Inferior parietal cortex (tissue), 1 donor: ENCODE measurements at regions not wholly inside any gene's neighbourhood (a gene's known extent, or its start where the extent isn't known, plus 50 kb on each side); places are given as distances from the start of the nearest gene placed in this dataset.

Source experiments
- DNase-seq: peaks from one replicate; pipeline ENCODE4 v3.0.0-alpha.2; 2016; ENCODE audit errors: extremely low spot score

DNA sequence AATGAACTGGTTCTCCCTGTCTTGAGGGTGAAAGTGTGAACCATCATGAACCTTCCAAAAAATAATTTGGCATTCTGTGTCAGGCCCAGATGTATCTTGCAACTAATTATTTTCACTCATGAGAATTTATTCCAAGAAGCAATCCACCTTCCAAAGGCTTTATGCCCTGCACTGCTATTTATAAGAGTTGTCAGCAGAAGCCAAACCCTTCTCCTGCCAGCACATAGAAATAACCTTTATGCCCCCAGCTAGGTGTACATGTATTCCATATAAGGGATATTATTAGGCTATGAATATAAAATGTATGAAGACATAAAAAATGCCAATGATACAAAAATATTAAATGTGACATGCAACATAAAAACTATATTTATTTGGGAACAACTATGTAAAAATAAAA, 69.0 kb upstream of the GDF10 start:
- DNase-seq: no peak

DNA sequence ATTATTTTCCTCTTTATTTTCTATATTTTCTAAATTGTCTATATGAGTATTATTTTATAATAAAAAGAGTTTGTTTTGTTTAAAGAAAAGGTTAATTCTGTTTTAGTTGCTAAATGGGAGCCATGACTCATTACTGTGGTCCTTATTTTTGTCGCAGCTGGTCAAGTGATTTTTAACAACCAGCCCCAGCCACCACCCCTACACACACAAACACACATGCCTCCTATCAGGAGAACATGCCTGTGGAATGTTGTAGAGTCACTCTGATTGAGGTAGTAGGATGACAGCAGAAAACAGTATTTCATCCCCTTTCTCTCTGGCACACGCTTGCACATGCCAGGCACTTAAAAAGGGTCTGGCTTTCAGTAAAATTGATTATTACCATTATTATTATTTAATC, 68.6 kb upstream of the GDF10 start:
- no peak for DNase-seq

DNA sequence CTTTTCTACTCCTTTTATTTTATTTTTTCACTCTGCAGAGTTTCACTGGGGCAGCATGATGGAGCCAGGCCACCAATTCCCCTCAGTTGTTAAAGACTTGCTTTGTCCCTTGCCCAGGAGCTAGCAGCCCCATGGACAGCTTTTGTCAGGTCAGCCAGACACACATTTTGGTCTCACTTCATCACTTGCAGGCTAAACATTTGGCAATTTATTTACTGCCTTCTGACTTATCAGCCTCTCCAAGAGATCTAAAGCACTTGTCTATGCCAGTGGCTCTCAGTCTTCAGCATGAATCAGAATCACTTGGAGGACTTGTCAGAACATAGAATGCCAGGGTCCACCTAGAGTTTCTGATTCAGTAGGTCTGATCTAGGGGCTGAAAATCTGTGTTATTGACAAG, 66.4 kb upstream of the GDF10 start:
- no peak for DNase-seq

DNA sequence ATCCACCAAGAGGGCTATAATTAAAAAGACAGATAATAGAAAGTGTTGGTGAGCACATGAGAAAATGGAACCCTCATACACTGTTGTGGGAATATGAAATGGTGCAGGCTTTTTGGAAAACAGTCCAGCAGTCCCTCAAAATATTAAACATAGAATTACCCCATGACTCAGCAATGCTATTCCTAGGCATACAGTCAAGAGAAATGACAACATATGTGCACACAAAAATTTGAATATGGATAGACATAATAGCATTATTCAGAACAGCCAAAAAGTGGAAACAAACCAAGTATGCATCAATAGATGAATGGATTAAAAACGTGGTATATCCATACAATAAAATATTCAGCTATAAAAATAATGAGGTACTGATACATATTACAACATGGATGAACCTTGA, 64.5 kb upstream of the GDF10 start:
- no peak for DNase-seq

DNA sequence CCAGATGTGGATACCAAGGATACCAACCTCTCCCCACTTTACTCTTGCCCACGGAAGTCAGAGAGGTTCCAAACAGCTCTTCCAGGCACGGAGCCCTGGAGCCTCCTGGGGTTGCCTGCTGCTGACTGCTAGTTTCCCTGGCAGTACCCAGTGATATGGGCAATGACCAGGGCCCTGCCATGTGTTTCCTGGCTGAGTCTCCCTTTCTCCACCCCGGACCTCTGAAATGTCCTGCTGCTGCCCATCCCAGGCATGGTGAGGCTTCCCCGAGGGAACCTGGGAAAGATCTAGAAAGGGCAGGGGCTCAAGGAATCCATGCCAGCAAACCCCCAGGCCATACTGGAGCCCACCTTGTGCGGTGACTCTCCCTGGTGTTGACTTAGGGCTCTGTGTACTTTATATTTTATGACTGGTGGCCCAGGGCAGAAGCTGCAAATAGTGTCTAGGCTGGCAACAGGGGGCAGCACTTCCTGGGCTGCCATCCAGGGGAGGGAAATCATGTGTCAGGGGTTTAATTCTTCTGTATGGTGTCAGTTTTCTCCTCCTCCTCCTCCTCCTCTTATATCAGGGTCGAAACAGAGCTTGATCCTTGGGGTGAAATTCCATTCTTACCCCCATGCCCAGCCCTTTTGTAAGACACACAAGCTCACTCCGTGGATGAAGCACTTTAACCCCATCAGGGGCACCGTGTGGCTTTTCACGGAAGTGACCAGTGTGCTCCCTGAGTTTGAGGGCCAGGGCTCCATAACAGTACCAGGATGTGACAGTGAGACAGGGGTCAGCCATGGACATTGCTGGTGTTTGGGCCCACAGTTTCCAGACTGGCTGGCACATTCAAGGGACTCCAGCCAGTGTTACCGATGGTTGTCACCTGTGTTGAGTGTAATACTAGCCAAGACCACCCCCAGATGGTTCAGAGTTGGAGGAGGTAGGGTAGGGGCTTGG, 62.4 kb upstream of the GDF10 start:
- no peak for DNase-seq

DNA sequence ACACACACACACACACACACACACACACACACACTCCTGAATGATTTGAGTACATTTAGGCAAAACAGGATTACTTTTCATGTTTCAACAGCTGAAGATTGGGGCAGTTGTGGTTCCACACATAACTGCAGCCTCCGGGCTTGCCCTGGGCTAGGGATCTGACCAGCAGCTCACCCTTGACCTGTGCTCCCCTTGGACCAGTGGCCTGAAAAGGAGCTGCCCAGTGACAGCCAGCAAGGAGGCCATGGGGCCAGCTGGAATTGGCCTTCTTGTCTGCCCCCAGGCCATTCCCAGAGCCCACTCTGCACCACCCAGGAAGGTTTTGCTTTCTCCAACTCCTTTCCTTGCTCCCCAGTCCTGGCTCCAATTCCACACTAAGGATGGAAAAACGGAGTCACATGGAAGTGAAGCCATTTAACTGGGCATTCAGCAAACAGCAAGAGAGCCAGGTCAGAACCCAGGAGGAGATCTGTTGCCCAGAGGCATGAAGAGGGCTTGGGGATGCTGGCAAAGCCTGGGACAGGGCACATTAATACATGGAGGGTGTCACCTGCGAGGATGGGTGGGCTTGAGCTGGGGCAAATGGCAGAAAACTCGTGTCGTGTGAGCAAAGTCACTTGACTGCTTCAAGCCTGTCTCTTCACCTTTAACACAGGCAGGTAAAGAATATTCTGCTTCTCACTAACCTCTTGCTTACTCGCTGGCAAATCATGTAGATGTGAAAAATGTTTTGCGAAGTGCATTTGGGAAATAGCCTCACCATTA, 61.5 kb upstream of the GDF10 start:
- DNase-seq: no peak

DNA sequence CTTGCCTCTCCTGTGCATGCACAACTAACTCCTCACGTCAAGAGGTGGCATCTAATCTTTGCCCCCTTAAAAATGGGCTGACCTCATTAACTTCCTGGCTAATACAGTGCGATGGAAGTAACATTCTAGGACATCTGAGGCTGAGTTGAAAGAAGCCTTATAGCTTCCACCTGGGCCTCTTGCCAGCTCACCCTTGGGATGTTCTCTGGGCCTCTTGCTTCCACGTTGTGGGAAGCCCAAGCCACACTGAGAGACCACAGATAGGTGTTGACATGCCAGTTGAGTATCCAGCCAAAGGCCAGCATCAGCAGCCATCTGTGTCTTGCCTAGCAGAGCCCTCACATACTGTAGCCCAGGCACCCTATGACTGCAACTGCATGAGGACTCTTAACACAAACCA, 60.8 kb upstream of the GDF10 start:
- no peak for DNase-seq

DNA sequence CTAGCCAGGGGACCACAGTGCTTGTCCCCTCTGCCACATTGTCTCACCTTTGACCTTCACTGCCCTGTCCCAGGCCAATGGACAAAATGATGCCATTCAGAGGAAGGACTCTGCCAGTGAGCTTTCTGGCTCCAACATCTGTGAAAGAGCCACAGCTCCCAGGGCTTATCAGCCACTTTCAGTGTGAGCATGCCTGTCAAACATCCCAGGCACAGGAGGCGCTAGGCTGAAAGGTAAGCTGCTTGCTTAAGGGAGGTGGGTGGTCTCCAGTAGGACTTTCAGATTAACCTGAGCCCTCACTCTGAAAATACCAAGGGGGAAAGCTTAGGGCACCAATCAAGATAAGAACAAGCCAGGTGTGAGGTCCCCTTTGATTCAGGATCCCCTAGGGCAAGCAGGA, 59.8 kb upstream of the GDF10 start:
- no peak for DNase-seq

DNA sequence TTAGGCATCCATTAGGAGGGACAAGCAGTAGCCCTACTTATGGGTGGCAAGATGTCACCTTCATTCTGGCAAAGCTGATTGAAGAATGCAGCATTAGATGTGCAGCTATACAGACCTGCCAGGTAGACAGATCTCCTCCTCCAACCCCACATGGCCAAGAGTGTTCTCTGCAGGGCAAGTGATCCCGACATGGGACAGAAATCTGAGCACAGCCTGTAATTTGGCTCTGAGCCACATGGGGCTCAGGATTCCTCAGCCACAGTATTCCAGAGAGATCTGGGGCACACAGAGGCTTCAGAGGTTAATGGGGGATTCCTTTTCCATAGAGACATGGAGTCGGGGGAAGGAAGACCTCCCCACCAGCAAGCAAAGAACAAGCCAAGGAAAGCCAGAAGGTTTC, 58.7 kb upstream of the GDF10 start:
- DNase-seq: no peak

DNA sequence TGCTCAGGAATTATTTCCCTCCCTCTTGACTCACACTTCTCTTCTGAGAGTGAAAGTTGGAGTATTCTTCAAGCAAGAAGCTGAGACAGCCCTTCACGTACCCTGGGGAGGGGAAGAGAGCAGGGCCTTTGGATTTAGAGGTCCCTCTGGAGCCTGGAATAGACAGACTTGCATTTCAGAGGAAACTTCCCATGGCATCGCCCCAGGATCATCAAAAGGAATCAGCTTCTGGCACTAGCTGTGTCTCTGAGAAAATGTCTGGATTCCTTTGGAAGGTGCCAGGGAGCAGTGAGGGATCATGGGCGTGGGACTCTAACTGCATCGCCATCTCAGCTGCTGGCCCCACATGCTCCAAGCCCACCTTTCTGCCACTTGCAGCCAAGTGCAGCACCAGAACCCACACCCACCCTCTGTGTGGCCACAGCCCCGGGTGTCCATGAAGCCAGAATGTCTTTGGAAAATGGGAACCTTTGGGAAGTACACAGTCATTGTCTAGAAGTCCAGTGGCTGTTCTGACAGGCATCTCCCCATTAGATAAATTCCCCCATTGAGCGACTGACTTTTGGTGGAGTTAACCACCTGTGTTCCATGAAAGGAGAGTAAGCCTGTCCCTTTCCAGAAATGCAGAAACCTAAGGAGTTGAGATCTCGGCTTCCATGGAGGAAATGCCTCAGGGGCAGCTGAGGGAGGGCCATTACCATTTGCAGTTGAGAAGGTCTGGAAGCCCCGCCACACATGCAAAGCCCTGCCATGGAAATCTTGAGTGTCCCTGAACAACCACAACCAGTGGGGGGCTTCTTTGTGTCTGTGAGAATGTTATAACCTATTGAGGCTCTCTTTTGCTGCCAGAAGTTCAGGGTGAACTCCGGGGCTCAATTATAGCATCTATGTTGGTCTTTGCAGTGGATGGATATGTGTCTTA, 57.8 kb upstream of the GDF10 start:
- no peak for DNase-seq

DNA sequence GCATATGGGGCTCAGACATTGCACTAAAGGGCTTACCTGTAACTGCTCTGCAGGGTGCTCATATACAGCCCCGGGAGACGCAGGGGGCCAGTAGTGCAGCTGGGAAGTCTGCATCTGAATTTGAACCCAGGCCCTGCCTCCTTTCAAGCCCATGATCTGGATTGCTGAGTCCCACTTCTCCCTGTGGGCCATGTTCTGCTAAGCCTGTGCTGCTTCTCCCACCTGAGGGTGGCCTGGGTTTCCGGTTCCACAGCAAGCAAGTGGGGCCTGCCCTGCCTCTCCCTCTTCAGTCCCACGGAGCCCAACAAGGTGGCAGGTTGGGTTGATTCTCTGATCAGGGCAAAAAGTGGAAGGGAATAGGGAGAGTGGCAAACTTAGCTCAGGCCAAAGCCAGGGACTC, 56.6 kb upstream of the GDF10 start:
- DNase-seq: no peak

DNA sequence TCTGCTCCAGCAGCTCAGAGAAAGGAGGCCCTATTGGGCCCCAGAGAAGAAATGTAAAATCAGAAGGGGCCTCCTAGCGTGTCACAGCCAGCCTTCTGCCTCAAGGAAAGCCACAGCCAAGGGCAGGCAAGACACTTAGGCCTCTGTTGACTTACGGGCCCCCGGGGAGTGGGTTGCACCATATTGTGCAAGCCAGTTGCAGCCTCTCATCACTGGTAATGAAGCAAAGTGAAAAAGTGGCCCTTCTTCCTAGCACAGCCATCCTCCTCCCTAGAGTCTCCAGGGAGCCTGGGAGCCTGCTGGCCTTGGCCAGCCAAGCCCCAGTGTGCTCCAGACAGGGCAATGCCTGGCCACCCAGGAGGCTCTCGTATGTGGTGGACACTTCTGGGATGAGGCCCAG, 56.2 kb upstream of the GDF10 start:
- no peak for DNase-seq

DNA sequence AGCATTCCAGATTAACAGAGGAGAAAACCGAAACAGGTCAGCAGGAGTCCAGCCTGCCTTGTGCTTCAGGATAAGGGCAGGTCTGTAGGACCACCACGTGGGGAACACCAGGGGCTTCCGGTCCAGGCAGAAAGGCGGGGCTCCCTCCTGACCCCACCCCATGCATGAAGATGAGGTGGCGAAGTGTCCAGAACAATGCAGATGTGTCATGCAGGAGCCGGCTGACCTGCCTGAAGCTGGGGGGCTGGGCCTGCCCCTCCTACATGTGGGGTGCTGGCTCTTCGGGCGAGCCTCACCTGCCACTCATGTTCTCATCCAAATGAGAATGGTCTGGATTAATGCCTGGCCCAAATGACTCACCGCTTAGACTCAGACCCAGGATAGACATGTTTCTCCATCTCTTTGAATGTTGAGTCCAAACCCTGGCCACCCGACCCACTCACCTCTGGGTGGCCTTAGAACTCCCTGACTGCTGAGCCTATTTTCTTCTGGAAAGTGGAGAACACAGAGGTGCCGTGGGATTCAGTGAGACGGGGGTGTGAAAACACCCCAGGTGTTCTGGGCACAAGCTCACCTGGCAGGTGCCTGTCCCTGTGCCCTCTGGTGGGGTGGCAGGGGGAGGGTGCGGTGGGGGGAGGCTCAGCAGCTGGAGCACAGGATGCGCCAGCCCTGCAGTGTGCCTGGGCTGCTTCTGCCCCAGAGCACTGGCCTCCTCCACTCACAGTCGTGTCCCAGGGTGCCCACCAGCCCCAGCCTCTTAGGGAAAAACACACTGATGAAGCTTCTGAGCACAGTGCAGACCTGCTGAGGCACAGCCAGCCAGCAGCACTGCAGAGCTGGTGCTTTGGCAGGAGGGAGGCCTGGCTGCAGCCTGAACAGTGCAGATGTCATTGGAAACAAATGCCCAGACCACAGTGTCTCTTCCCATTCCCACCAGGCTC, 55.2 kb upstream of the GDF10 start:
- no peak for DNase-seq

DNA sequence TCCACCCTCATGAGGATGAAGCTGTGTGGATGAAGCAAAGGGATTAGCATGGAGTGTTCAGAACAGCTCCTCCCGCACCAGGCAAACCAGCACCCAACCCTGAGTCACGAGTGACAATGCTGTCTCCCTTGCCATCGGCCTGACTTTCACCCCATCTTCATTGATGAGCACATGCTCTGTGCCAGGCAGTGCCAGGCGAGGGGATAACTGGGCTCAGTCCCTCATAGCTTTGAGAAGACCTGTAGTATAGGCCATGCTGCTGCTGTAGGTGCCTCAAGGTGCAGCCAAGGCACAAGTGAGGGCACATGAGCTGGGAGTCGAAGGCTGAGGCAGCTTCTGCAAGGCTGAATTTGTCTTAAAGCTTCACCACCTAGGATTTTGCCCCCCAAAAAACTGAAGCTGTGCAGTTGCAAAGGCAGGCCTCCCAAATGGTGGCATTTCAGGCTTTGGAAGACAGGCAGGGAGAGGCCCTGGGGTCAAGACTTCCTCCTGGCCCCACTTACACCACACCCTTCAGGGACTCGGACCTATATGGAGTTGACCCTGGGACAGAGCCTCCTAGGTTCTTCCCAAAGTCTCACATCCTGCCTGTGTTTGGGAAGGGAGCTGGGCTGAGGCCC, 54.2 kb upstream of the GDF10 start:
- DNase-seq: no peak

DNA sequence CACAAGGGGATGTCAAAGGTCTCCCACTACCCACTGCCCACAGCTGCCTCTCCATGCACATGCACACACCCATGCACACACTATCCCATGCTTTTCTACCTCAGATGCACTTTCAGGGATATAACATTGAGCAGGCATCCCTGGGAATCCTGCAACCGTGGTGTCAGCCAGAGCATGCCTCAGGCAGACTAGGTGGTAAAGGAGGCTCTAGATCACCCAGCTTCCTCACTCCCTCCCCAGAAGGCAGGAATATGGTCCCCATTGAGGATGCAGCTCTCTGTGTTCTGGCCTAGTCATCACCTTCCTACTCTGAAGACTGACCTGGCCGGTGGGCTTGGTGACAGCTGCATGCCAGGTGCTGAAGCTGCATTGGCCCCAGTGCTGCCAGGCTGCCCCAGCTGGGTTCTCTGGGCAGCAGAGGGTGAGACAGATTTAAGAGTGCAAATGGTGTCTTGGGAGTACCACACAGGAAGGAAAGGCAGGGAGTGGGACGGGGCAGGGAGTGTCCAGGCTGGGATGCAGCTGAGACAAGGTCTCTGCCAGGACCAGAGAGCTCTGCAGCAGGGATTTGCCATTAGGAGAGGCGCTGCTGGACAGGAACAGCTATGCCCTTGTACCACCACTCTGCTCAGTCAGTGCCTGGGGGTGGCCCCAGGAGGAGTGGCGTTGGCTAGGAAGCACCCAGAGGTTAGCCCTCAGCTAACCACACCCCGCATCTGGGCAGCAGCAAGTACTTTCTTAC, 53.4 kb upstream of the GDF10 start:
- no peak for DNase-seq

DNA sequence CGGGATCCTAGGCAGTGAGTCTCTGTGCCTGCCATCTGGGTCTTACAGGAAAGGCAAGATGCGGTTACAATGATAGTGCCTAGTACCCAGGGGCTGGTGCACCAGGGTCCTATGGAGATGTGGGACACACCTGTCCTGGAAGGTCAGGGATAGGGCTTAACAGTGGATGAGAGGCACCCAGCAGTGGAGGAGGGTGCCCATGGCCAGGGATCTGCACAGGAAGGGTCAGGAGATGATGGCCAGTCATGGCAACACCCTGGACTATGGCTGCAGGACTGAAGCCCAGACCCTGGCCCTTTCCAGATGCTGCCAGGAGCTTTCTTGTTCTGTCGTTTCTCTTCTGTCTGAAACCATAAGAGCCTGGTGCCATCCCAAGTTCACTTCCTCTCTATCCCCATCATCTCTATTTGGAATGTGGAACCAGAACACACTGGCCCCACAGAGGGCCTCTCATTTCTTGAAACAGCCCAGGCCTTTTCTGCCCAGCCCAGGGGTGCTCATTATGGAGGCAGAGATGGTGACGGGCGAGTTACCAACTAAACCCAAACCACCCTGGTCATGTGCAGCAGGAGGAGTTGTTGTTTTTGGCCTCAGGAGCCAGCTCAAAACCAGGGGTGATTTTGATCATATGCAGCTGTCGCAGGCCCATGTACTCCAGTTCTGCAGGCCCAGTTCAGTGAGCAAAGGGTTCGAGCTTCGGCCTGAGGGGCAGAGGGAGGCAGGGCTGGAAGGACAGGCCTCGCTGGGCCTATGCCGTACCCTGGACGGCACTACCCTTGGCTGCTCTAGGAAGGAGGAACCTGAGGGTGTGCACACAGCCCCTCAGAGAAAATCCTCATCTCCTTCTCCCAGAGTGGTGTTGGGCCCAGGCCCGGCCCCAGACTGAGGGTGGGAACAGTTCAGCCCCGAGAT, 52.6 kb upstream of the GDF10 start:
- DNase-seq: no peak

DNA sequence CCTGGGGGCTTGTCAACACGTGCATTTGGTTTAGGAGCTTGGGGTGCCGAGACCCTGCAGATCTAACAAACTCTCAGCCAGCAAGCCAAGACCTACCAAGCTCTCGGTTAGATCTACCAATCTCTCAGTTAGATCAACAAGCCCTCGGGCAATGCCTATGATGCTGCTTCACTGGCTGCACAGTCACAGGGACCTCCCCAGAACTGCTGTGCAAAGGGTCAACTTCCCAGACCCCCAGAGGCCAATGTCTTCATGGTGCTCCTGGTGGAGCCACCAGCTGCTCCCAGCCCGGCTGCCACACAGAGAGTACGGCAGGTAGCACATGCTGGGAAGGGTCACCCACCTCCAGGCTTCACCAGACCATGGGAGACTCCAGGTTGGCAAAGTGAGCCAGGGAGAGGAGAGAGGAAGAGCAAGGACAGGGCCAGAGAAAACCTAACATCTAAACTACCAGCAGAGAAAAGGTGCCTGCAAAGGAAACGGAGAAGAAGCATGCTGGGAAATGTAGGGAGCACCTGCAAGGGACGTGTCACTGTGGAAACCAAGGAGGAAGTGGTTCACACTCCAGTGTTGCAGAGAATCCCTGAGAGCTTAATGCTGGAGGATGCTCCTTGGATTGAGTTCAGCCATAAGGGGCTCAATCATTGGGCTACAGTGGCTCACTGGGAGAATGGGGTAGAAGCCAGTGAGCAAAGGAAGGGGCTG, 51.5 kb upstream of the GDF10 start:
- DNase-seq: no peak

DNA sequence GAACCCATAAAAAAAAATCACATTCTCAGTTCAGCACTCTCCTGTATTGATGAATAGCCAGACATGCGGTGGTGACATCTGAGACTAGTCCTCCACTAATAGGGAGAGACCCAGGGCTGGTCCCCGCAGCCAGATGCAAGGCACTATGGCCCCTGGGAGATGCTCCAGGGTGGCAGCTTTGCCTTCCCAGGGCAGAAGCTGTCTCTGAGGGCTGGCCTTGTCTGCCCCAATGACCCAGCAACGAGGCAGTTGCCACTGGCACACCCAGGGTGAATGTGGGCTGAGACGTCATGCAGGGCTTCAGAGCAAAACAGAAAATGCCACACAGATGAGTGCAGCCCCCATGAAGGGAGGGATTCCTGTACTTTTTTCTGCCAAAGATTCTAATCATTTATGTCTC, 50.1 kb upstream of the GDF10 start:
- no peak for DNase-seq
